MM.1S (cell line): ENCODE measurements at regions not wholly inside any gene's neighbourhood (a gene's known extent, or its start where the extent isn't known, plus 50 kb on each side); places are given as distances from the start of the nearest gene placed in this dataset.

Experiments used
- EZH2 ChIP-seq: fragments of 300-600 bp; sonication (generic); optimal IDR thresholded peaks from 2 replicates; pipeline ENCODE3; 2017; ENCODE audit warnings: low read depth, mild to moderate bottlenecking, antibody characterized with exemption, low read length, mixed read lengths
- EZH2phosphoT487 ChIP-seq: fragments of 300-600 bp; sonication (generic); IDR thresholded peaks from 2 replicates; pipeline ENCODE4 v1.6.1; 2018; ENCODE audit warnings: antibody characterized with exemption, low read length
- TF ChIP-seq, protein P1 (sequence below): fragments of 300-600 bp; sonication (generic); IDR thresholded peaks from 2 replicates; pipeline ENCODE4 v1.5.1; 2016; ENCODE audit warnings: antibody characterized with exemption, low read length, mixed read lengths

- TF ChIP-seq, protein P1, sequence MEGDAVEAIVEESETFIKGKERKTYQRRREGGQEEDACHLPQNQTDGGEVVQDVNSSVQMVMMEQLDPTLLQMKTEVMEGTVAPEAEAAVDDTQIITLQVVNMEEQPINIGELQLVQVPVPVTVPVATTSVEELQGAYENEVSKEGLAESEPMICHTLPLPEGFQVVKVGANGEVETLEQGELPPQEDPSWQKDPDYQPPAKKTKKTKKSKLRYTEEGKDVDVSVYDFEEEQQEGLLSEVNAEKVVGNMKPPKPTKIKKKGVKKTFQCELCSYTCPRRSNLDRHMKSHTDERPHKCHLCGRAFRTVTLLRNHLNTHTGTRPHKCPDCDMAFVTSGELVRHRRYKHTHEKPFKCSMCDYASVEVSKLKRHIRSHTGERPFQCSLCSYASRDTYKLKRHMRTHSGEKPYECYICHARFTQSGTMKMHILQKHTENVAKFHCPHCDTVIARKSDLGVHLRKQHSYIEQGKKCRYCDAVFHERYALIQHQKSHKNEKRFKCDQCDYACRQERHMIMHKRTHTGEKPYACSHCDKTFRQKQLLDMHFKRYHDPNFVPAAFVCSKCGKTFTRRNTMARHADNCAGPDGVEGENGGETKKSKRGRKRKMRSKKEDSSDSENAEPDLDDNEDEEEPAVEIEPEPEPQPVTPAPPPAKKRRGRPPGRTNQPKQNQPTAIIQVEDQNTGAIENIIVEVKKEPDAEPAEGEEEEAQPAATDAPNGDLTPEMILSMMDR = no peak
- no peak for TF ChIP-seq EZH2
- TF ChIP-seq EZH2phosphoT487 = no peak
These were observed 355.8 kb upstream of the RGS6 start for GRCh38 chr14:71576472-71576871.
